WTC11 (cell line): ENCODE measurements at regions not wholly inside any gene's neighbourhood (a gene's known extent, or its start where the extent isn't known, plus 50 kb on each side); places are given as distances from the start of the nearest gene placed in this dataset.

Experiments
- ATAC-seq: fragments of 200-7000 bp; cut with Tn5 transposase; 2 replicates; pipeline ENCODE4 v1.10.0; 2021; ENCODE audit warnings: mild to moderate bottlenecking, moderate library complexity
- CTCF ChIA-PET: fragments of 300-600 bp; sonication (Branson Sonifier 250); formaldehyde crosslinking; loops from one replicate; lab custom pipeline; 2021; ENCODE audit warnings: antibody characterized with exemption; lab: Charles Lee
- POLR2A ChIA-PET: fragments of 350-600 bp; sonication (Branson Sonifier 250); formaldehyde crosslinking; loops from one replicate; lab custom pipeline; 2021; ENCODE audit warnings: antibody characterized with exemption; lab: Charles Lee
- DNase-seq: peaks from one replicate; pipeline ENCODE4 v3.0.0; 2021; ENCODE audit warnings: low spot score
- H3K27ac Mint-ChIP-seq: 2 replicates; pipeline ENCODE4 v1.8.0; 2021; ENCODE audit warnings: mixed read lengths
- H3K27me3 Mint-ChIP-seq: 2 replicates; pipeline ENCODE4 v1.8.0; 2021; ENCODE audit warnings: low read depth, mild to moderate bottlenecking, moderate library complexity, mixed read lengths
- H3K36me3 Mint-ChIP-seq: 2 replicates; pipeline ENCODE4 v1.8.0; 2021; ENCODE audit warnings: mixed read lengths
- H3K4me1 Mint-ChIP-seq: 2 replicates; pipeline ENCODE4 v1.8.0; 2022; ENCODE audit warnings: mixed read lengths
- H3K4me3 Mint-ChIP-seq: 2 replicates; pipeline ENCODE4 v1.8.0; 2021; ENCODE audit warnings: mild to moderate bottlenecking, moderate library complexity, mixed read lengths
- H3K9me3 Mint-ChIP-seq: 2 replicates; pipeline ENCODE4 v1.8.0; 2021; ENCODE audit warnings: mixed read lengths
- AR ChIP-seq: fragments of 250-450 bp; sonication (Bioruptor Pico); IDR thresholded peaks from 2 replicates; pipeline ENCODE4 v1.9.0; 2021; ENCODE audit warnings: mild to moderate bottlenecking
- ATF1 ChIP-seq: sonication (generic); formaldehyde crosslinking; IDR thresholded peaks from 2 replicates; pipeline ENCODE4 v1.8.1; 2023; ENCODE audit warnings: mild to moderate bottlenecking, moderate library complexity, missing genetic modification reagents
- CBFB ChIP-seq: sonication (generic); formaldehyde crosslinking; IDR thresholded peaks from 2 replicates; pipeline ENCODE4 v1.8.1; 2022; ENCODE audit warnings: mild to moderate bottlenecking, low read depth, missing genetic modification reagents
- CDX4 ChIP-seq: fragments of 250-450 bp; sonication (Bioruptor Pico); IDR thresholded peaks from 2 replicates; pipeline ENCODE4 v1.9.0; 2021; ENCODE audit warnings: moderate library complexity, mild to moderate bottlenecking, inconsistent platforms, borderline replicate concordance
- E2F4 ChIP-seq: sonication (generic); formaldehyde crosslinking; IDR thresholded peaks from 2 replicates; pipeline ENCODE4 v1.8.1; 2022; ENCODE audit warnings: low read depth, mild to moderate bottlenecking, moderate library complexity, missing genetic modification reagents, borderline replicate concordance
- ESRRA ChIP-seq: sonication (generic); formaldehyde crosslinking; IDR thresholded peaks from 2 replicates; pipeline ENCODE4 v1.8.1; 2022; ENCODE audit warnings: mild to moderate bottlenecking, missing genetic modification reagents, borderline replicate concordance
- FOXP1 ChIP-seq: sonication (generic); formaldehyde crosslinking; IDR thresholded peaks from 2 replicates; pipeline ENCODE4 v1.8.0; 2022; ENCODE audit warnings: missing genetic modification reagents, mild to moderate bottlenecking, moderate library complexity, borderline replicate concordance
- GABPB1 ChIP-seq: sonication (generic); formaldehyde crosslinking; IDR thresholded peaks from 2 replicates; pipeline ENCODE4 v1.8.1; 2023; ENCODE audit warnings: mild to moderate bottlenecking, missing genetic modification reagents
- GRHL2 ChIP-seq: fragments of 250-450 bp; sonication (Bioruptor Pico); IDR thresholded peaks from 2 replicates; pipeline ENCODE4 v1.8.0; 2022; ENCODE audit warnings: mild to moderate bottlenecking, moderate library complexity; ENCODE audit not compliant: insufficient replicate concordance, severe bottlenecking
- HMGA2 ChIP-seq: fragments of 250-450 bp; sonication (Bioruptor Pico); IDR thresholded peaks from 2 replicates; pipeline ENCODE4 v1.4.0; 2021; ENCODE audit warnings: mild to moderate bottlenecking, moderate library complexity
- JAZF1 ChIP-seq: fragments of 250-450 bp; sonication (Bioruptor Pico); IDR thresholded peaks from 2 replicates; pipeline ENCODE4 v1.9.0; 2021; ENCODE audit warnings: moderate library complexity, mild to moderate bottlenecking, inconsistent platforms
- KAT7 ChIP-seq: sonication (generic); formaldehyde crosslinking; IDR thresholded peaks from 2 replicates; pipeline ENCODE4 v1.8.1; 2023; ENCODE audit warnings: missing genetic modification reagents, mild to moderate bottlenecking, borderline replicate concordance
- MYBL2 ChIP-seq: sonication (generic); formaldehyde crosslinking; IDR thresholded peaks from 2 replicates; pipeline ENCODE4 v1.8.1; 2023; ENCODE audit warnings: mild to moderate bottlenecking, moderate library complexity, missing genetic modification reagents
- NR1H2 ChIP-seq: sonication (generic); formaldehyde crosslinking; IDR thresholded peaks from 2 replicates; pipeline ENCODE4 v1.9.0; 2021; ENCODE audit warnings: mild to moderate bottlenecking, moderate library complexity, missing genetic modification reagents
- NR3C1 ChIP-seq: sonication (generic); formaldehyde crosslinking; conservative IDR thresholded peaks from 2 replicates; pipeline ENCODE4 v1.8.1; 2023; ENCODE audit warnings: low read depth, mild to moderate bottlenecking, missing genetic modification reagents
- STAT6 ChIP-seq: sonication (generic); formaldehyde crosslinking; conservative IDR thresholded peaks from 2 replicates; pipeline ENCODE4 v1.8.1; 2023; ENCODE audit warnings: mild to moderate bottlenecking, low read depth, missing genetic modification reagents, moderate library complexity
- TCF7 ChIP-seq: sonication (generic); formaldehyde crosslinking; IDR thresholded peaks from 2 replicates; pipeline ENCODE4 v1.8.0; 2022; ENCODE audit warnings: mild to moderate bottlenecking, low read depth, missing genetic modification reagents, moderate library complexity
- ZNF671 ChIP-seq: fragments of 250-450 bp; sonication (Bioruptor Pico); IDR thresholded peaks from 2 replicates; pipeline ENCODE4 v1.8.0; 2021; ENCODE audit warnings: mild to moderate bottlenecking
- TF ChIP-seq, protein P1 (sequence below): sonication (generic); formaldehyde crosslinking; IDR thresholded peaks from 2 replicates; pipeline ENCODE4 v1.8.1; 2023; ENCODE audit warnings: mild to moderate bottlenecking, missing genetic modification reagents, moderate library complexity
- TF ChIP-seq, protein P2 (sequence below): sonication (generic); formaldehyde crosslinking; IDR thresholded peaks from 2 replicates; pipeline ENCODE4 v1.8.1; 2022; ENCODE audit warnings: missing genetic modification reagents, borderline replicate concordance

DNA sequence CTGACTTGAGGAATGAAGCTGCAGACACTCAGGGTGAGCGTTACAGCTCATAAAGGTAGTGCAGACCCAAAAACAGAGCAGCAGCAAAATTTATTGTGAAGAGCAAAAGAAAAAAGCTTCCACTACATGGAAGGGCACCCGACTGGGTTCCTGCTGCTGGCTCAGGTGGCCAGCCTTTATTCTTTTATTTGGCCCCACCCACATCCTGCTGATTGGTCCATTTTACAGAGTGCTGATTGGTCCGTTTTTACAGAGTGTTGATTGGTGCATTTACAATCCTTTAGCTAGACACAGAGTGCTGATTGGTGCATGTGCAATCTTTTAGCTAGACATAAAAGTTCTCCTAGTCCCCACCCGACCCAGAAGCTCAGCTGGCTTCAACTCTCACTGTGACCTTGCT lies 95.3 kb upstream of the STMND1 start:
- POLR2A ChIA-PET = no interaction called here
- no peak for DNase-seq
- TF ChIP-seq ESRRA (CRISPR knock-in tag) = no peak
- no peak for TF ChIP-seq STAT6 (CRISPR knock-in tag)
- no peak for TF ChIP-seq HMGA2 (CRISPR knock-in tag)
- no peak for TF ChIP-seq AR (CRISPR knock-in tag)
- no peak for TF ChIP-seq TCF7 (CRISPR knock-in tag)
- TF ChIP-seq, protein P1, sequence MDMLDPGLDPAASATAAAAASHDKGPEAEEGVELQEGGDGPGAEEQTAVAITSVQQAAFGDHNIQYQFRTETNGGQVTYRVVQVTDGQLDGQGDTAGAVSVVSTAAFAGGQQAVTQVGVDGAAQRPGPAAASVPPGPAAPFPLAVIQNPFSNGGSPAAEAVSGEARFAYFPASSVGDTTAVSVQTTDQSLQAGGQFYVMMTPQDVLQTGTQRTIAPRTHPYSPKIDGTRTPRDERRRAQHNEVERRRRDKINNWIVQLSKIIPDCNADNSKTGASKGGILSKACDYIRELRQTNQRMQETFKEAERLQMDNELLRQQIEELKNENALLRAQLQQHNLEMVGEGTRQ (CRISPR knock-in tag) = no peak
- no peak for TF ChIP-seq FOXP1 (CRISPR knock-in tag)
- TF ChIP-seq ZNF671 (CRISPR knock-in tag) = no peak
- TF ChIP-seq NR1H2 (CRISPR knock-in tag) = no peak
- no peak for TF ChIP-seq CDX4
- no peak for TF ChIP-seq GABPB1
- TF ChIP-seq, all 79 proteins: peak for 0
- ATAC-seq = no peak
- H3K27me3 Mint-ChIP-seq = peaks cover 2% of the 10 kb centered on the region; the same call in 1 of the 2 replicates
- H3K9me3 Mint-ChIP-seq = peaks cover 28% of the 10 kb centered on the region
- peaks cover 4% of the 10 kb centered on the region; the same call in 1 of the 2 replicates for H3K36me3 Mint-ChIP-seq
- H3K4me3 Mint-ChIP-seq = no peak overlapping the region
- no peaks in the 10 kb centered on the region for H3K4me1 Mint-ChIP-seq
- CTCF ChIA-PET = interaction anchor here (0.7 kb wide), 1 partner anchor 721 kb away, joined by 3 read pairs; no protein-coding TSS in a partner anchor
- H3K27ac Mint-ChIP-seq = no peak overlapping the region

DNA sequence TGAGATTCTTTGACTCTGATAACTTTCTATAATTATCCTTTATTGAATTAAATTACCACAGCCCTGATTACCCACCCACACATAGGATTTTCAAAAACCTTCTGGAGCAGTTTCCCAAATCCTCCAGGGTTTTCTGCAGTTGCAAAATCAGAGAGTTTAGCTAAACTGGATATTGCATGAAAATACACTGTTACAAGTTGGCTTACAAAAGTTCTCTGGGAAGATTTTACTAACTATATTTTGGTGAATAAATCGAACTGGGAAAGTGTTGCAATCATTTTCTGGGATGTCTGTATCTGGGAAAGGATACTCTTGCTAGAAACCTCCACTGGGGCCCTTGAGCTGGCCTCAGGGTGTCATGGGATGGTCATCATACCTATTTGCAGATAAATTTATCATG lies 97.6 kb upstream of the STMND1 start:
- Mint-ChIP-seq H3K9me3 (peaks cover 21% of the 10 kb centered on the region), H3K4me1 (no peaks in the 10 kb centered on the region), H3K27me3 (no peaks in the 10 kb centered on the region; the same call in 1 of the 2 replicates), H3K4me3 (no peak overlapping the region), H3K27ac (no peak overlapping the region), H3K36me3 (peaks cover 4% of the 10 kb centered on the region; the same call in 1 of the 2 replicates)
- POLR2A ChIA-PET = no interaction called here
- no peak for TF ChIP-seq E2F4
- no peak for TF ChIP-seq NR3C1 (CRISPR knock-in tag)
- DNase-seq (no peak), ATAC-seq (no peak)
- CTCF ChIA-PET = no interaction called here

DNA sequence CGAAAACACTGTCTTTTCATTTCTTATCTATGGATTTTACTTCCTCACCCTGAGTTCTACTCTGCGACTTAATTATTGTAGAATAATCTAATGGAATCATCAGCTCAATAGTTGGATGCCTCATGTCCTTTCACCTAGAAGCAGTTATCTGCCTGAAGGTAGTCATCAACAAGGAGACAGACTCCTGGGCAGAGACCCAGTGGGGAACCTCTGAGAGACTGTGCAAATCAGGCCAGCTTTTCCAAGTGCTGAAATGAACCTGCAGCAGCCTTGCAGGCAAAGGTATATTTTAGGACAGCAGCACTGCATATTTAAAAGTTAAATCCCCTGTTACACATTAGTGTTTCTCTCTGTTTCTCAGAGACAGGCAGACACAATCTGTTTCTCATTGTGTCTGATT lies 99.7 kb upstream of the STMND1 start:
- ATAC-seq (no peak), DNase-seq (no peak)
- H3K27ac Mint-ChIP-seq = no peak overlapping the region
- no peak overlapping the region for H3K4me3 Mint-ChIP-seq
- H3K4me1 Mint-ChIP-seq = no peaks in the 10 kb centered on the region
- H3K36me3 Mint-ChIP-seq = peaks cover 4% of the 10 kb centered on the region; the same call in 1 of the 2 replicates
- ChIA-PET POLR2A (no interaction called here), CTCF (no interaction called here)
- H3K27me3 Mint-ChIP-seq = no peaks in the 10 kb centered on the region; the same call in 1 of the 2 replicates
- peaks cover 7% of the 10 kb centered on the region for H3K9me3 Mint-ChIP-seq
- no peak for TF ChIP-seq AR (CRISPR knock-in tag)
- TF ChIP-seq, protein P2, sequence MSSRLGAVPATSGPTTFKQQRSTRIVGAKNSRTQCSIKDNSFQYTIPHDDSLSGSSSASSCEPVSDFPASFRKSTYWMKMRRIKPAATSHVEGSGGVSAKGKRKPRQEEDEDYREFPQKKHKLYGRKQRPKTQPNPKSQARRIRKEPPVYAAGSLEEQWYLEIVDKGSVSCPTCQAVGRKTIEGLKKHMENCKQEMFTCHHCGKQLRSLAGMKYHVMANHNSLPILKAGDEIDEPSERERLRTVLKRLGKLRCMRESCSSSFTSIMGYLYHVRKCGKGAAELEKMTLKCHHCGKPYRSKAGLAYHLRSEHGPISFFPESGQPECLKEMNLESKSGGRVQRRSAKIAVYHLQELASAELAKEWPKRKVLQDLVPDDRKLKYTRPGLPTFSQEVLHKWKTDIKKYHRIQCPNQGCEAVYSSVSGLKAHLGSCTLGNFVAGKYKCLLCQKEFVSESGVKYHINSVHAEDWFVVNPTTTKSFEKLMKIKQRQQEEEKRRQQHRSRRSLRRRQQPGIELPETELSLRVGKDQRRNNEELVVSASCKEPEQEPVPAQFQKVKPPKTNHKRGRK (CRISPR knock-in tag) = no peak
- no peak for TF ChIP-seq KAT7 (CRISPR knock-in tag)
- TF ChIP-seq CBFB = no peak
- TF ChIP-seq JAZF1 (CRISPR knock-in tag) = no peak
- no peak for TF ChIP-seq MYBL2 (CRISPR knock-in tag)
- no peak for TF ChIP-seq ATF1 (CRISPR knock-in tag)
- no peak for TF ChIP-seq GRHL2 (CRISPR knock-in tag)
